ENCODE measurements at regions not wholly inside any gene's neighbourhood (a gene's known extent, or its start where the extent isn't known, plus 50 kb on each side); places are given as distances from the start of the nearest gene placed in this dataset.
"Not testable (repeated sequence)": the region's sequence is repeated elsewhere in the genome, so short reads cannot be mapped to it uniquely, and the experiment has no call there.

DNA sequence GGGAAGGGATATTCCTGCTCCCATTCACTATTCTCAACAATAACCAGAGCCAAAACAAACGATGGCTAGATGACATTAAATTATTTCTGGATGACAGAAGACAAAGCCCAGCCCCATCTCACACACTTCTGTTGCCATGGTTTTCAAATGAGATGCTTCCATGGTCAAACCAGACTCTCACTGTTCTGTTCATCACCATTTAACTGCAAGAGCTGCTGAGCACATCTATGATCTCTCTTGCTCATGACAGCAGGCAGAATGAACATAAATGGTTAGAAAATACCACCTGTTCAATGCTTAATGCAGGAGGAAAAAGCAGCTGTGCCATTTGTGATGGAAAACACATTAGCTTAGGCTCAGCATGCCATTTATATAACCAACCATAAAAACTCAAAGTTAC is 758.6 kb upstream of the ZWINT start:
- DNase-seq = no peak

DNA sequence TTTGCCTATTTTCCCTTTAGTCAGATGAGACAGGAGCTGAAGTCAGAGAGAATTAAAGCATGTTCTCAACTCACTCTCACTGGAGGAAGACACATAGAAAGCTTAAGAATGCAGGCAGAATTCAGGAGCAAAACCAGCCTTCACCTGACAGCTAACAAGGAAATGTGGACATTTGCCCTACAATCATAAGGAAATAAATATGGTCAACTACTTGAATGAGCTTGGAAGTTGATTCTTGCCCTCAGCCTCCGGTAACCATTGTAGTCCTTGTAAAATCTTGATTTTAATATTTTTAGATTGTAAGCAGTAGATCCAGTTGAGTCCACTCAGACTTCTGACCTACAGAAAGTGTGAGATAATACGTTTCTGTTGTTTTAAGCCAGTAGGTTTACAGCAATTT is 752.5 kb upstream of the ZWINT start:
- DNase-seq = no peak

DNA sequence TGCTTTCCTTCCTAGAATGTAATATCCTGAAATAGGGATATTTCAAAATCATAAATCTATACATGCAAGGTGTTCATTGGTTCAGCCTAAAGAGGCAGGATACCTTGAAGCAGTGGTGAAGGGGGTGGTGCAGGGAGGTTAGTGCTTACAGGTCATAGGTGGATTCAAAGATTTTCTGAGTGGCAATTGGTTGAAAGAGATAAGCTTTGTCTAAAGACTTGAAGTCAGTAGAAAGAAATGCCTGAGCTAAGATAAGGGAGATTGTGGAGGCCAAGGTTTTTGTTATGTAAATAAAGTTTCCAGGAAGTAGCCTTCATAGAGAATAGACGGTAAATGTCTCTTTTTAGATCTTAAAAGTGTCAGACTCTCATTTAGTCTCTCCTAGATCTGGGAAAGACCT is 741.2 kb upstream of the ZWINT start:
- no peak for DNase-seq

DNA sequence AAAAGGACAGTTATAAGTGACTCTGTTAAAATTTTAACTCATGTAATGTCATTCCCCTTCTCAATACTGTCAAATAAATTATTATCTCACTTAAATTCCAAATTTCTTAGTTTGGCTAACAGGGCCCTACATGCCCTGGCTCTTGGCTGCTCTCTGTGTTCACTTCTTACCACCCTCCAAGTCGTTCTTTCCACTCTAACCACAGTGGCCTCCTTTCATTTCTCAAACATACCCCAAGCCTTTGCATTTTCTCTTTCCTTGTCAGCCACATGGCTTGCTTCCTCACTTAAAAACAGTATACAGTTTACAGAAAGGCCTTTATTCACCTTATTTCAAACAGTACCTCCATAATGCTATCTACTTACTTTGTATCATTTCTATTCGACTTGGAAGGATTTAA is 737.1 kb upstream of the ZWINT start:
- DNase-seq = no peak

DNA sequence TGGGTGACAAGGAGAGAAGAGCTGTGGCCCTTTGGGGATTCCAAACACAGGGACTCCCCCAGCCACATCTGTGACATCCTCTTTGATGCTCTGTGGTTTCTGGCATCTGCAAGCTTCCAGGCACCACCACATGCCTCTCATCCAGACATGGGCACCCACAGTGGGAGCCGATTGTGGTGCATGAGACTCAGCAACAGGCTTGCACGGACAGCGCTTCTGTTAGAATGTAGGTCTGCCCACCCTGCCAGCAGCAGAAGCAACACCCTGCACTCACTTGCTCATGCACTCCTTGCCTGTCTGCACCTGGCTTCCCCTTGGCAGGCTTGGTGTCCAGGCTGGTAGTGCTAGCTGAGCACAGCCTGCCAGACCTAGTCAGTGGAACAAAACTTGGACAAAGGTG is 735.0 kb upstream of the ZWINT start:
- DNase-seq = no peak

DNA sequence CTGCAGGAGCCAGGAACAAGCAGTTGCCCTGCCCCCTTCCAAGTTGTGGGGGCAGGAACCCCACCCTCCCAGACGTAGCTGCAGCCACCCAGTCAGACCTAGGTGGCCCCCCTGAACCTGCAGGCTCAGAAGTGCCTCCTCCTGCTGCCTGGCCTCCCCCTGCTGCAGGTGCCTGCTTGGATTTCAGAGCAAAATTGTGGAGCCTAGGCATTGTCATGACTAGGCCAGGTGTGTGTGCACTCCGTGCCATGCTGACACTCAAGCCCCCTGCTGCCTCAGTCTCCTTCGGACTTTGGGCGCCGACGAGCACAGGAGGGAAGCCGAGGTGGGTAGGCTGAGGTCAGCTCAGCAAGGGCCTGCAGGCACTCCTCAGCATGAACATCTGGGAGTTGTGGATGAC is 733.9 kb upstream of the ZWINT start:
- no peak for DNase-seq

DNA sequence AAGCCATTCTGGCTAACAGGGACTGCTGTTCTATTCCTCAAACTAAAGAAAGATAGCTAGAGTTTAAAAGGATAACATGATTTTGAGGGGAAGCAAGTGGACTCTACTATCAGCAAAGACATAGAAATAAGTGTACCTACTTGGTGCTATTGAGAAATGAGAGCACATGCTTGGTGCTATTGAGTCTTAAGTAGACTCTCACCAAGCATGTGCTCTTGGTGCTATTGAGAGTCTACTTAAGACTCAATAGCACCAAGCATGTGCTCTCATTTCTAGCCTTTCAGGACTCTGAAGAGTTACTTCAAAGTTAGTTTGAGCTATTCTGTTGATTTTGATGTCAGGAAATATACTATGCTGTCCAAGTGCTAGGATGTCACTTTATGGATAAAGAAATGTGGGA is 733.0 kb upstream of the ZWINT start:
- no peak for DNase-seq

DNA sequence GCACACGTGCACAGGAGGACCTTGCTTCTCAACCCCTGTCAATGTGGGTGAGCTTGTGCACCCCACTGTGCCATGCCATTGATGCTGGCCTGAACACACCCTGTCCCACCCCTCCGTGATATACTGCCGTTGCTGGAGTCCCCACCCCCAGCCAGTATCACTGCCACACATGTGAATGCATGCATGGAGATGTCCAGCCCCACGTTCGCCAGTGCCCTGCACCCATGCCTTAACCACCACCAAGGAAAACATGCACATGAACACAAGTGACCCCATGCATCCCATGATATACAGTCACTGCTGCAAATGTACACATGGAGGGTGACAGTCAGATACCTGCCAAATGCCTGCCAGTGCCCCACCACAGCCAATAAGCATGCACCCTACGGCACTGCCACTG is 692.5 kb upstream of the ZWINT start:
- DNase-seq = no peak

DNA sequence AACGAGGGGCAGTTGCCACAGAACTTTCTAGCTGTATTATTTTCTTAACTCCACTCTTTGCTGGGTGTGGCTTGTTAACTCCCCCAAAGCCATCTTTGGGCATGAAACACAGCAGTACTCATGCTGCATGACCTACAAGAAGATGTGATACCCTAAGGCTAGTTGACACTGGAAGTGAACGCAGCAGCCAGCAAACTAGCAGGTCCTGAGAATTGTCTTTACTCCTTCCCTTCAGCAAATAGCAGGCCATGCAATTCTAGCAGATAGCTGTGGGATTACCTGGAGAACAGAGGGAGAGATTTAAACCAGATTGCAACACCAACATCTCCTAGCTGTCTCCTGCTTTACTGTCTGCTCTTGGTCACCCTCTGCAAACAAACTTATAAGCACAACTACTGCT is 688.0 kb upstream of the ZWINT start:
- no peak for DNase-seq

DNA sequence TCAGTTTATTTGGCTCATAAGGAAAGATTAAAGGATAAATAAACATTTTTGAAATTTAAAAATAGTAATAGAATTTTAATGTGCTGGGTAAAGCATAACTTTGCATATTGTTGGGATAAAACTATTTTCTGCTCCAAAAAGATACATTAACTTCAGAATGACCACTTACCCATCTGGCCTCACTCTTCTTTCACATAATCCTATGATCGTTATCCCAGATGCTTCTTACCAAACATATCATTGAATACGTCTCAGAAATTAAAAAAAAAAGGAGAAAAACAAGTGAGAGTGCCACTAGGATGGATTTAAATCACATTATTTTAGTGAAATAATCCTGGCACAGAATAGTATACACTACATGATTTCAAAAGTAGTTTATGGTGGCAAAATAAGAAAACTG is 677.5 kb upstream of the ZWINT start:
- no peak for DNase-seq

DNA sequence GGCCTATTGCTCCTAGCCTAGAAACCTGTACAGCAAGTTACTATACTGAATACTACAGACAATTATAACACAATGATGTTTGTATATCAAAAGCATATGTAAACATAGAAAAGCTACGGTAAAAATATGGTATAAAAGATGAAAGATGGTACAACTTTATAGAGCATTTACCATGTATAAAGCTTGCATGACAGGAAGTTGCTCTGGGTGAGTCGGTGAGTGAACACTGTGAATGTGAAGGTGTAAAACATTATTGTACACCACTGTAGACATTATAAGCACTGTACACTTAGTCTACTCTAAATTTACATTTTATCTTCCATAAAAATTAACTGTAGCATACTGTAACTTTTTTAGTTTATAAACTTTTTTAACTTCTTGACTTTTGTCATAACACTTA is 674.3 kb upstream of the ZWINT start:
- no peak for DNase-seq

DNA sequence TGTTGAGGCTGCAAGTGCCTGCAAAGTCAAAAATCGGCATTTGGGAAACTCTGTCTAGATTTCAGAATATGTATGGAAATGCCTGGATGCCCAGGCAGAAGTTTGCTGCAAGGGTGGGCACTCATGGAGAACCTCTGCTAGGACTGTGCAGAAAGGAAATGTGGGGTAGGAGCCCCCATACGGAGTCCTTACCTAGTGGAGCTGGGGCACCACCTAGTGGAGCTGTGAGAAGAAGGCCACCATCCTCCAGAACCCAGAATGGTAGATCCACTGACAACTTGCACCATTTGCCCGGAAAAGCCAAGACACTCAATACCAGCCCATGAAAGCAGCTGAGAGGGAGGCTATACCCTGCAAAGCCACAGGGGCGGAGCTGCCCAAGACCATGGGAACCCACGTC is 671.2 kb upstream of the ZWINT start:
- not testable (repeated sequence) for DNase-seq

DNA sequence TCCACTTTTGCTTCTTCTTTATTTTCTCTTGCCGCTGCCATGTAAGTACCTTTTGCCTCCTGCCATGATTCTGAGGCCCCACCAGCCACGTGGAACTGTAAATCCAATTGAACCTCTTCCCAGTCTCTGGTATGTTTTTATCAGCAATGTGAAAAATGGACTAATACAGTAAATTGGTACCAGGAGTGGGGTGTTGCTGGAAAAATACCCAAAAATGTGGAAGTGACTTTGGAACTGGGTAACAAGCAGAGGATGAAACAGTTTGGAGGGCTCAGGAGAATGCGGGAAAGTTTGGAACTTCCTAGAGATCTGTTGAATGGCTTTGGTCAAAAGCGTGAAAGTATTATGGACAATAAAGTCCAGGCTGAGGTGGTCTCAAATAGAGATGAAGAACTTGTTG is 670.3 kb upstream of the ZWINT start:
- no peak for DNase-seq

DNA sequence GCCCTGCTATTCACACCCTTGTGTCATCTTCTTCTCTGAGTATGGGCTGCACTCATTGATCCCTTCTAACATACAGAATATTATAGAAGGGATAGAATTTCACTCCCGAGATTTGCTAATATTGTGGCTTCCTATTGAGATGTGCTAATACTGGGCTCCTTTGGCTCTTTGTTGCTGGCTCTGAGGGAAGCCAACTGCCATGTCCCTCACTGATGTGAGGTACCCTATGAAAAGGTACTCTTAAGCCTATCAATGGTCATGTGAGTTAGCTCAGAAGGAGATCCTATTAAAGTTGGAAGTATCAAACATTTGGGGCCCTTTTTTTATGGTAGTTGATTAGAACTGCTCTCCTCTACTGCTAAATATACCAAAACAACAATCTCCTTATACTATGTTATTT is 665.2 kb upstream of the ZWINT start:
- no peak for DNase-seq

DNA sequence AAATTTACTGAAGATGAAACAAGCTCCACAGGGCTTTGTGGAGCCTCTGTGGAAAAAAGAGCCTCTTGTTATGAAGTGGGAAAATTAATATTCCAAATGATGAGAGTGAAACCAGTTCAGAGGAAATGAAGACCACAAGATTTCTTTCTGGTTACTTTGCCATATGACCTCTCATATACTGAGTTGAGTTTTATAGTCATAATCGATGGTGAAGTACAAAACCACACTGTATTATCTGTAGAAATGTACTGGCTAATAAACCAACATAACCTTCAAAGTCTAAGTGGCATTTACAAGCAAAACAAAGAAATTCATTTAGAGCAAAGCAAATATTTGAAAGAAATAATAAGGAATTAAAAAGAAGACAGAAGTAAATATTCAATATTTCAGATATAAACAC is 662.6 kb upstream of the ZWINT start:
- DNase-seq = no peak

DNA sequence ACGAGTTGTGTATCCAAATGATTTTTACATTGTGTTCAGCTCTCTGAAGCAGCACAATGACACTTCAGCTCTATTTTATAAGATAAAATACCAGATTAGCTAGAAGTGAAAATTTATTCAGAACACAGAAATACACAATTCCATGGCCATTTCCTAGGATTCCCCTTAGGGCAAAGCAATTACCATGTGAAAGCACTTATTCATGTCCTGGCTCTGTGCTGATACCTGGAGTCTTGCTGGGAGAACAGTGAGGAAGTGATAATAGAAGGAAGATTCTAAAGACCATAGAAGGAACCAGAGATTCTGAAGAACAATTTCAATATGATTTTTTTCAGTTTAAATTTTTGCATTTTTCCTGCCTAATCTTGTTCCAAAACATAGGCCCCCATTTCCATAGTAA is 657.4 kb upstream of the ZWINT start:
- DNase-seq = no peak

DNA sequence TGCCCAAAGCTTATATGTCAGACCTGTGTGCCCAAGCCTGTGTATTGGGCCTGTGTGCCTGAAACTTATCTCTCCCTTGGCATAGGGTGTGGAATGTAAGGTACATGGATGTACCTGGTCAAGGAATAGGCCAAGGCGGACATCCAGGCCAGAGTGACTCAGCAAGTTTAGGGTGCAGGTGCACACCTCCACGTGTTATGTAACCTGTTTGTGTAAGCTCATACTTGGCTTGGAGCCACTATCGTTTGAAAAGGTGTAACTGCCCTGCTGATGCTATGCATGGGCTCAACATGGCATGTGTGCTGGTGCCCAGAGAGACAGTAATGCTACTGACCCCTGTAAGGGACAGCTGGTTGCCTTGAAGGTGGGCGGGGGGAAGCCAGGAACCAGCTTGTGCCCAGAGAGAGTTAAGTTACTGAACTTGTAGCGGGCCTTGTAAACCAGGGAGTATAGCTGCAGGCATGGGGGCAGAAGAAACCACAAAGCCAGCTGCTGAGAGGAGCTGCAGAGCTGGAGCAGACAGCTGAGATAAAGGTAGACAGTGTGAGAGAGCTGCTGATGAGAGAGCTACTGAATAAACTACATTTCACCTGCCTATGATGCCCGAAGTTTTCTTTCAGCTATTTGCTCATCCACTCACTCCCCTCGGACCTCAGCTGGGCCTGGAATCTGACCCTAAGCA is 656.4 kb upstream of the ZWINT start:
- no peak for DNase-seq

DNA sequence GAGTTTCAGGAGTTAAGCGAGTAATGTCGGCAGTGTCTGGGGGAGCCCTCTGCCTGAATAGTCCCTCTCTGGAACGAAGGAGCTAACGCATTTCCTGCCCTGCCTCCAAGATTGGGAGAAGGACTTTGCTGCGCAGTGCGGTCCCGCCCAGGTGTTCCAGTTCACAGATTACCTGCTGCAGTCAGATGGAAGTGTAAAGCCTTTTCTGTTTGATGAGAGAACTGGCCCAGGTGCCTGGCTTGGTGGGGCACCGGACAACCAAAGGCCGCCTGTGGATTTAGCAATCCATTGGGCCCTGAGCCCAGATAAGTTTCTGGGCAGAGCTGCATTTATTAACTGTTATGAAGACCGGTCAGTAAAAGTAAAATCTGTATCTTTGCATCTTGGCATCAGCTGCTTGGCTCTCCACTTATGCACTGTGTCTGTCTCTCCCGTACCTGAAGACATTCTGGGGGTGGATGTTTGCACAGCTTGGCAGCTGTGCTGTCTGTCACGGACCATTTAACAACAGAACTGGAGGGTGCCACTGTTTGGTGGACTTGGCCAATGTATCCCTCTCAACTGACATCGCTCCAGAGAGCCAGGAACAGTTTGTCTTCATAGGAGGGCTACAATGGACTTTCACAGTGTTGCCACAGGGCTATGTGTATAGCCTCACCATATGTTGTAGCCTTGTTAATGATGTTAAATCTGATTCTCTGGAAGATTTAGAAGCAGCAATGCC is 654.7 kb upstream of the ZWINT start:
- no peak for DNase-seq

DNA sequence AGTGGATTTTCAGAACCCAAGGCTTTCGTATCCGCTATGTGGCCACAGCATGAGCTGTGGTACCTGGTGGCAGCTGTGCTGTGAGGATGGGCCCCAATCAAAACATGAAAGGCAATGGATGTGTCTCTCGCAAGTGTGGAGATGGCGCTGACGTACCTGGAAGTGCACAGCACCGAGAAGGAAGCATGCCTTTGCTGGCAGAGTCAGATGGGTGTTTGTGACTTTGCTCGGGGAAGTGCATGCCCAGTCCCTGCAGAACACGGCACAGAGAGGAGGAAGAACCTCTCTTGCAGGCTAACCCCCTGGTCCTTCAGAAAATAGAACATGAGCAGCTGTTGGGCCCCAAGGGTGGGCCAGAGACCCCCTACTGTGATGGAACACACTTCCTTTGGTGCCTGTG is 654.1 kb upstream of the ZWINT start:
- no peak for DNase-seq

DNA sequence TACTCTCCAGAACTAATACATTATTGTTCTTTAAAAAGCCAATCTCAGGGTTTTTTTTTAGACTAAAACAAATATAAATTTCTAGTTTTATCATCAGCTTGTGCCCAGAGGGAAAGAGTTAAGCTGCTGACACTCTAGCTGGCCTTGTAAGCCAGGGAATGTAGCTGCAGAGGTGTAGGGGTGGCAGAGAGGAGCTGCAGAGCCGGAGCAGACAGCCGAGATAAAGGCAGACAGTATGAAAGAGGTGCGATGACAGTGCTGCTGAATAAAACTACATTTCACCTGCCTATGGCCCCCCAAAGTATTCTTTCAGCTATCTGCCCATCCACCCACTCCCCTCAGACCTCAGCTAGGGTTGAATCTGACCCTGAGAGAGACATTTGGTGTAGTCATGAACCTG is 653.7 kb upstream of the ZWINT start:
- no peak for DNase-seq

DNA sequence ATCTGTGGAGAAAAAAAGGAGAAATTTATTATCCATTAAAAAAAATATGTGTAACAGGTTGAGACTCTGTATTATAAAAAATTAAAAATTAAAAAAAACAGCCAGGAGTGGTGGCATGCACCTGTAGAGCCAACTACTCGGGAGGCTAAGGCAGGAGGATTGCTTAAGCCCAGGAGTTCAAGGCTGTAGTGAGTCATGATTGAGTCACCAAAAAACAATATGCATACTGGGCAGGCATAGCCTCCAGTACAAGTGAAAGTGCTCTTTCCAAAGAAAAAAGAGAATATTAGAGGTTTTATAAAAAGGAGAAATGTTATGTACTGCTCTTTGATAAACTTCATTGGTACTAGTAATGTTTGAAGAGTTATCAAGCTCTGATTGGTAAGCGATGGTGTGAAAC is 647.1 kb upstream of the ZWINT start:
- no peak for DNase-seq

DNA sequence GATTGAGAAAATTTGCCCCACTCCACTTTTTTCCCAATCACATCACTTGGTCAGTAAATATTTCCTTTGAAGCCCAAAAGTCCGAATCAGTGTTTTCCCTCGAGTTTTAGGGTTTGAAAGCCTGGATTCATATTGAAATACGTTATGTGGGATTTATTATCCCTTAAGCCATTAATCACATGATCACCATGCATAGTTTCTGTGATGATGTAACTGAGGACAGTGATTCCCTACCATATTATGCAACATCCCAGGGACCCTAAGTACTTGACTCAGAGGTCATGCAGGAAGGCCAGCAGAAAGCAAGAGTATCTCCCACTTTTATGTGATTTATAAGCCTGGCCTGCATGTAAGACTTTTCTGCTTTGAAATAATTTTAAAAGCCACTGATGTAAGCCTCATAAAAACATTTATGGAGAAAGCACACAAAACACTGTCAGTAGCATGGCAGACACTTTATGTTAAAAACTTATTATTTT is 630.6 kb upstream of the ZWINT start:
- DNase-seq = no peak

DNA sequence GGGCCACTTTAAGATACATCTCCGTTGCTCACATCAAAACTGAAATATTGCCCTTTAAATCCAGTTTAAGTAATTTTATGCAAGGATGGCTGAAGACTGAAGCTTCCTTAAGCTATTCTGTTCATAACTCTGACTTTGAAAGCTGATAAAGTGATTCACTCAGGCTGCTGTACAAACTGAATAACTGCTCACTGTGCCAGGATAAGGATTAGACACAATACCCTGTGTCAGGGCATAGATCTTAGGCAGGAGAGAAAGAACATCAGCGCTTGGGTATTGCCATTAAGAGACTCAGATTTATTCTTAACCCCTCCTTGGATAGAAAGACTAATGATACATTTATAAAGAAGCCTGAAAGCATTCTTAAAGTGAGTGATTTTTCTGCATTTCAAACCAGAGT is 614.5 kb upstream of the ZWINT start:
- no peak for DNase-seq

DNA sequence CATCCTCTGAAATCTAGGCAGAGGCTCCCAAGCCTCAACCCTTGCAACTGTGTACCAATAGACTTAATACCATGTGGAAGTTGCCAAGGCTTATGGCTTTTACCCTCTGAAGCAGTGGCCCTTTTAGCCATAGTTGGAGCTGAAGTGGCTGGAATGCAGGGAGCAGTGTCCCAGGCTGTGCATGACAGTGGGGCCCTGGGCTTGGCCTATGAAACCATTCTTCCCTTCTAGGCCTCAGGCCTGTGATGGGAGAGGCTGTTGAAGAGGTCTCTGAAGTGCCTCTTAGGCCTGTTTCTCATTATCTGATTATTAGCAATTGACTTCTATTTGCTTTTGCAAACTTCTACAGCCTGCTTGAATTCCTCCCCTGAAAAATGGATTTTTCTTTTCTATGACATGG is 612.7 kb upstream of the ZWINT start:
- DNase-seq = no peak

DNA sequence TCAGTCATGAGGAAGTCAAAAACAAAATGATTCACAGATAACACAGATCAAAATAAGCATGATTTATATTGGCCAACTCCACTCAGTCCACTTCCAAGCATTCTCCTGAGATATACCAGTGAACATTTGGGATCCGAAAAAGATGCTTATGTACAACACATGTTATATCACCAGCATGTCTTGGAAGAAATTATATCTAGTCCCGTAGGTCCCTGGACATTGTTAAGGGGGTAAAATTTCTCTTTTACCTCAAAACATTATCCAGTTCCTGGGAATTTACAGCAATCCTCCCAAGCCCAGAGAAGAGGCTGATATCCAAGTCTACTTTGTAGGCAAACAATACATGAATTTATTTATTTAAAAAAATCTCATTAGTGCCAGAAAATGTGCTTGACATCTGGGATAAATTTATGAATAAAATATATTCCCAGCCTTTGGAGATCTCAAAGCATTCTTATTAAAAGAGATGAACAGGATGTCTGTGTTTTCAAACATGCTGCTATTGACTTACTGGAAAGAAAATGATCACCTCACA is 582.2 kb upstream of the ZWINT start:
- DNase-seq = no peak

Measured in suppressor macrophage treated with lipopolysaccharide for 1 hour (primary cell).